BLaER1 (cell line): ENCODE measurements at regions not wholly inside any gene's neighbourhood (a gene's known extent, or its start where the extent isn't known, plus 50 kb on each side); places are given as distances from the start of the nearest gene placed in this dataset.
"Not testable (repeated sequence)": the region's sequence is repeated elsewhere in the genome, so short reads cannot be mapped to it uniquely, and the experiment has no call there.

Source experiments
- H3K27ac ChIP-seq: shearing (Covaris generic); formaldehyde crosslinking; 2 replicates; pipeline ENCODE4 v1.8.1; 2022
- H3K27me3 ChIP-seq: shearing (Covaris generic); formaldehyde crosslinking; 2 replicates; pipeline ENCODE4 v1.8.1; 2022
- H3K36me3 ChIP-seq: shearing (Covaris generic); formaldehyde crosslinking; 2 replicates; pipeline ENCODE4 v1.8.1; 2022
- H3K4me1 ChIP-seq: shearing (Covaris generic); formaldehyde crosslinking; 2 replicates; pipeline ENCODE4 v1.8.1; 2022
- H3K4me2 ChIP-seq: shearing (Covaris generic); formaldehyde crosslinking; 2 replicates; pipeline ENCODE4 v1.8.1; 2022
- H3K4me3 ChIP-seq: shearing (Covaris generic); formaldehyde crosslinking; 2 replicates; pipeline ENCODE4 v1.8.1; 2022
- H3K9ac ChIP-seq: shearing (Covaris generic); formaldehyde crosslinking; 2 replicates; pipeline ENCODE4 v1.8.1; 2022
- H3K9me3 ChIP-seq: shearing (Covaris generic); formaldehyde crosslinking; 2 replicates; pipeline ENCODE4 v1.8.1; 2022
- H4K20me1 ChIP-seq: shearing (Covaris generic); formaldehyde crosslinking; 2 replicates; pipeline ENCODE4 v1.8.1; 2022
- Cebpa-rat ChIP-seq: shearing (Covaris generic); IDR thresholded peaks from 2 replicates; pipeline ENCODE4 v1.8.1; 2022

DNA sequence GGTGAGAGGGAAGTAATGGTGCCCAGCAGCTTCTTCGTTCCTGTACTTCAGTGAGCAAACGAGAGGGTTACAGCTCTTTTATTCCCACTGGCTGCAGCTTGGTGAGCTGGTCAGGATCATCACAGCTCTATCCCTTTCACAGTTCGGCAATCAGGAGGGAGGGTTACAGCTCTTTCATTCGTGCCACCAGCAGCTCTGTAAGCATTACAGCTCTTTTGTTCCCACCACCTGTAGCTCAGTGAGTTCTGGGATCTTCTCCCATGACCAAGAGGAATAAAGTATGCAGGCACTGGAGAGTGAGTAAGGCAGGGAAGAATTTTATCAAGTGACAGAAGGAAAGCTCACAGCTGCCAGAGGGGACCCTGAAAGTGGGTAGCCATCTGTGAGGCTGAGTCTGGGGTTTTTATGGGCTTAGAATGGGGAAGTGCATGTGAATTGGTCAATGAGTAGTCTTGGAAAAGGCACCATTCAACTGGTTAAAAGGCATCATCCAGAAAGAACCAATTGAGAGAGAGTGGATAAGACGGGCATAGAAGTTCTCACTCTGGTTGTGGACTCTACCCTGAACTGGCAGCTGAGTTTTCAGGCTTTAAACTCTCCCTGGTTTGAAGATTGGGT lies 123.7 kb downstream of the COX18 start:
- Histone ChIP-seq H3K4me3 (no peak overlapping the region), H3K27ac (no peak overlapping the region), H3K27me3 (no peaks in the 10 kb centered on the region), H3K4me2 (no peak overlapping the region), H3K4me1 (no peaks in the 10 kb centered on the region), H3K9me3 (peaks cover 15% of the 10 kb centered on the region), H4K20me1 (no peaks in the 10 kb centered on the region), H3K36me3 (no peaks in the 10 kb centered on the region), H3K9ac (no peak overlapping the region)
- no peak for TF ChIP-seq Cebpa-rat

DNA sequence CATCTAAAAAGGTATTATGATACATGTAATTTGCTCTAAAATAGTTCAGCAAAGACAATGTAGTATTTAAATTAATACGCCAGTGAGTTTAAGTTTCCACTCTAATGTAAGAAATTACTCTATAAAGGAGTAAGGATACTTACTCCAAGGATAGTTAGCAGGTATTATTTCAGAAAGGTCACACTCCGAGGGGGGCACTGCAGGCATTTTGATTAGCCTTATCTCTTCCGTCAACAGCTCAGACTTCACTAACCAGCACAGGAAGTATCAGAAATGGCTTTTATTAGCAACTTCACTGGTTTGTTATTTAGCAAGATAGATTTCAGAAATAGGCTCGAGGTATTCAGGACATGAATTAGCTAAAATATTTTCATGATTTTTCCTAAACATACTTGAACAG lies 127.0 kb downstream of the COX18 start:
- Histone ChIP-seq H3K9me3 (peaks cover 15% of the 10 kb centered on the region), H3K4me1 (no peaks in the 10 kb centered on the region), H3K36me3 (no peaks in the 10 kb centered on the region), H4K20me1 (no peaks in the 10 kb centered on the region), H3K4me2 (no peak overlapping the region), H3K27ac (no peak overlapping the region), H3K27me3 (no peaks in the 10 kb centered on the region), H3K9ac (no peak overlapping the region), H3K4me3 (no peak overlapping the region)
- no peak for TF ChIP-seq Cebpa-rat

DNA sequence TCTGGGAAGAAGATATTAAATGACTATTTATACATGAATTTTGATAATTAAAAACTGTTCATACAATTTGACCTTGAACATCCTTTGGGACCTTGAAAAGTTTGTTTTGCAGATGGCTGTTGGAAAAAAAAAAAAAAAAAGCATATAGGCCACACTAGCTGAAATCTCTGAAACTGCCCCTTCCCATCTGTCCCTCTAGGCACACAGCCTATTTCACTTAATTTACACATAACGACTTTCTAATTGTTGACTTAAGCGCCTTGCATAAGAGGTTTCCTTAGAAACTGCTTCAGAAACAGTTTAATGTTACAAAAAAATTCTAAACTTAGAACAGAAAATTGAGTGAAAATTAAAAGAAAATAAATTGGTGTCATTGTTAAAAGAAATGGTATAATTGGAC lies 131.0 kb downstream of the COX18 start:
- Histone ChIP-seq H3K9me3 (no peaks in the 10 kb centered on the region), H3K36me3 (no peaks in the 10 kb centered on the region), H3K4me1 (no peaks in the 10 kb centered on the region), H3K27me3 (no peaks in the 10 kb centered on the region), H3K4me3 (no peak overlapping the region), H3K27ac (no peak overlapping the region), H4K20me1 (no peaks in the 10 kb centered on the region), H3K9ac (no peak overlapping the region), H3K4me2 (no peak overlapping the region)
- no peak for TF ChIP-seq Cebpa-rat

DNA sequence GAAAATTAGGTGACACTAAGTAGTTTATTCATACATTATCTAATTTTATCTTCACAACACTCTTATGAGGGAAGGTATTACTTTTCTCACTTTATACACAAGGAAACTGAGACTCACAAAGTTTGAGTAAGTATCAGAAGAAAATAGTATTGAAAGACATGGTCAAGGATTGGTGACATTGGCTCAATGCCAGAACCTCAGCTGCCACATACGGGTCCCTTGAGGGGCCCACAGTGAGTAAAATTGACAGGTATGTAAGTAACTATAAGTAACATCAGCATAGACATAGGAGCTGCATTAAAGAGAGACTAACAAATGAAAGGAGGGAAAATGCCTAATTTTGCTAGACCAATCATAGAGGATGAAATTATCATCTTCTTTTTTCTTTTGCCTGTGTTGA lies 134.1 kb downstream of the COX18 start:
- Histone ChIP-seq H3K27me3 (no peaks in the 10 kb centered on the region), H3K4me2 (no peak overlapping the region), H4K20me1 (no peaks in the 10 kb centered on the region), H3K9ac (no peak overlapping the region), H3K4me3 (no peak overlapping the region), H3K9me3 (no peaks in the 10 kb centered on the region), H3K27ac (no peak overlapping the region), H3K4me1 (no peaks in the 10 kb centered on the region), H3K36me3 (no peaks in the 10 kb centered on the region)
- TF ChIP-seq Cebpa-rat: no peak

DNA sequence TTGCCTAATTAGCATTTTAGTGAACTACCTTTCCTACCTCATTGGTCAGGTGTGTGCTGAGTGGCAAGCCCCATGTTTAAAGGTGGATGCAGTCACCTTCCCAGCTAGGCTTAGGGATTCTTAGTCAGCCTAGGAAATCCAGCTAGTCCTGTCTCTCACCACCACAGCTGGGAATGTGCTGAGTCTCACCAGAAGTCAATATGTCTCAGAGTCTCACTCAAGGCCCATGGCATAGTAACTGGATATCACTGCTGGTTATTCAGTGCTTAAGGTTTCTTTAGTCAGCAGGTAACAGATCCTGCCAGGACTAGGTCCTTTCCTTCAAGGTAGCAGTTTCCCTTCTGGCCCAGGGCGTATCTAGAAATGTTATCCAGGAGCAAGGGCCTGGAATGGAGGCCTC lies 136.5 kb downstream of the COX18 start:
- Histone ChIP-seq H3K27ac (no peak overlapping the region), H4K20me1 (no peaks in the 10 kb centered on the region), H3K4me3 (no peak overlapping the region), H3K4me2 (no peak overlapping the region), H3K36me3 (no peaks in the 10 kb centered on the region), H3K9ac (no peak overlapping the region), H3K4me1 (no peaks in the 10 kb centered on the region), H3K27me3 (no peaks in the 10 kb centered on the region), H3K9me3 (no peaks in the 10 kb centered on the region)
- TF ChIP-seq Cebpa-rat: no peak

DNA sequence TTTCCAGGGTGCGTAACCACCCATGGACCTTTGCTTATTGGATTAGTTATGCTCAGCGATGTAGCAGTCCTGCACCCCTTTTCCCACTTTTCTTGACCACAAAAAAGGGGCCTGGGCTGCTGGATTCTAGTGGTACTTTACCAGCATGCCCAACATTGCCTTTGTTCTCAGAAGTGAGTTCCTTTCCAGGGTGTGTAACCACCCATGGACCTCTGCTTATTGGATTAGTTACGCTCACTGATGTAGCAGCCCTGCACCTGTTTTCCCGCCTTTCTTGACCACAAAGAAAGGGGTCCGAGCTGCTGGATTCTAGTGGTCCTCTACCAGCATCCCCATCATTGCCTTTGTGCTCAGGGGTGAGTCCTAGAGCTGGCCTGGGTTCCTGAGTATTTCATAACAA lies 138.2 kb downstream of the COX18 start:
- Histone ChIP-seq H4K20me1 (no peaks in the 10 kb centered on the region), H3K4me3 (no peak overlapping the region), H3K36me3 (no peaks in the 10 kb centered on the region), H3K4me1 (no peaks in the 10 kb centered on the region), H3K9me3 (0 out of 2 replicates have a peak, but pooled peaks cover 1% of the 10 kb centered on the region), H3K4me2 (no peak overlapping the region), H3K27ac (no peak overlapping the region), H3K27me3 (no peaks in the 10 kb centered on the region), H3K9ac (no peak overlapping the region)
- no peak for TF ChIP-seq Cebpa-rat

DNA sequence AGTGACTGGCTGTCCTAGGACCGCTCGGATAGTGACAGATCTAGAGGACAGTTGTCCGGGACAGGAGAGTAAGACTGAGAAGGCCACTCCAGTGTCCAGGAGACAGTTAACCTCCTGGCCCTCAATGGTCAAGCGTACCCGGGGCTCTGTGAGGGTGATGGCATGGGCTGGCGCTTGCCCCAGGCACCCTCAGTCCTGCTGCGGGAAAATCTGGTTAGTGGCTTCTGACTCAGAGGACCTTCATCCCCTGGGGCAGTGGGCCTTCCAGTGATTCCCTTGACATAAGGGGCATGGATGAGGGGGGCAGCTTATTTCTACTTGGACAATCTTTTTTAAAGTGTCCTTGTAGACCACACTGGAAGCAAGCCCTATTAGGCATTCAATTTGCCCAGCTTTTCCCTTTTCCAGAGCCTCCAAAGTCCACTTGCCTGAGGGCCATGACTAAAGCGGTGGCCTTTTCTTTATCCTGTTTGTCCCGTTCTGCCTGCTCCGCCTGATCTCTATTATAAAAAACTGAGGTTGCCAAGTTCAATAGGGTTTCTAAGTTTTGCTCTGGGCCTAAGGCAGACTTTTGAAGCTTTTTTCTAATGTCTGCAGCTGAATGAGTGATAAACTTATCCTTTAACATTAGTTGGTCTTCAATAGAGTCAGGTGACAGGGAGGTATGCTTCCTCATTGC lies 139.8 kb downstream of the COX18 start:
- not testable (repeated sequence) for H3K4me3 ChIP-seq, H3K36me3 ChIP-seq, H3K27me3 ChIP-seq, H3K9me3 ChIP-seq, H3K4me2 ChIP-seq, H3K9ac ChIP-seq, H3K4me1 ChIP-seq, H3K27ac ChIP-seq, H4K20me1 ChIP-seq

DNA sequence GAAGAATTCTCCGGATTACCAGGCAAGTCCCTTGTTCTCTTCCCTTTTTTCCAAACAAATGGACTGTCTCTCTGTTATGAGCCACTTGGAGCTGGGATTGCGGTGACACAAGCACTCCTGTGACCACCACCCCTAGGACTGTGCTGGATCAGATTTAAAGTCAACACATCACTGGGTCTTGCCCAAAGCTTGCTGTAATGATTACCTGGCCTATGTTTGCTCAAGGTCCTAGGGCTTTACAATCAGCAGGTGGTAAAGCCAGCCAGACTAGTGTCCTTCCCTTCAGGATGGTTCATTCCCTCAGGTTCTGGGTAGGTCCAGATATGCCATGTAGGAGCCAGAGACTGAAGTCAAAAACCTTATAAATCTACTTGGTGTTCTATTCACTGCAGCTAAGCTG lies 144.7 kb downstream of the COX18 start:
- H3K27ac ChIP-seq: no peak overlapping the region
- no peaks in the 10 kb centered on the region for H3K36me3 ChIP-seq
- no peaks in the 10 kb centered on the region for H4K20me1 ChIP-seq
- no peak for TF ChIP-seq Cebpa-rat
- H3K4me1 ChIP-seq: no peaks in the 10 kb centered on the region
- H3K9ac ChIP-seq: no peak overlapping the region
- no peaks in the 10 kb centered on the region for H3K27me3 ChIP-seq
- H3K4me2 ChIP-seq: no peak overlapping the region
- 0 out of 2 replicates have a peak, but pooled peaks cover 4% of the 10 kb centered on the region for H3K9me3 ChIP-seq
- no peak overlapping the region for H3K4me3 ChIP-seq

DNA sequence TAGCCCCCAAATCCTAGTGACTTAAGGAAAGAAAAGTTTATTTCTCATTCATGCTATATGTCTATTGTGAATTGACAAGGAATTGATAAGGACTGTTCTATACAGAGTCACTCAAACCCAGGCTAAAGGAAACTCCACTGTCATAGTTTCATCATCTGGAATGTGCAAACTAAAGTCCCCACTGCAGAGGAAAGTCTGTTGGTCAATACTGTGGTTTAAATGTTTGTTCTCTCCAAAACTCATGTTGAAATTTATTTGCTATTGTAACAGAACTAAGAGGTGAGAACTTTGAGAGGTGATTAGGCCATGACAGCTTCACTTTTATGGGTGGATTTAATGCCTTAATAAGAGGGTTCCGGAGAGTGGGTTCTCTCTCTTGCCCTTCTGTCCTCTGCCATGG lies 149.6 kb downstream of the COX18 start:
- Histone ChIP-seq H3K4me1 (no peaks in the 10 kb centered on the region), H3K4me2 (no peak overlapping the region), H3K27ac (no peak overlapping the region), H4K20me1 (no peaks in the 10 kb centered on the region), H3K27me3 (no peaks in the 10 kb centered on the region), H3K9ac (no peak overlapping the region), H3K9me3 (no peaks in the 10 kb centered on the region), H3K4me3 (no peak overlapping the region), H3K36me3 (no peaks in the 10 kb centered on the region)
- TF ChIP-seq Cebpa-rat: no peak

DNA sequence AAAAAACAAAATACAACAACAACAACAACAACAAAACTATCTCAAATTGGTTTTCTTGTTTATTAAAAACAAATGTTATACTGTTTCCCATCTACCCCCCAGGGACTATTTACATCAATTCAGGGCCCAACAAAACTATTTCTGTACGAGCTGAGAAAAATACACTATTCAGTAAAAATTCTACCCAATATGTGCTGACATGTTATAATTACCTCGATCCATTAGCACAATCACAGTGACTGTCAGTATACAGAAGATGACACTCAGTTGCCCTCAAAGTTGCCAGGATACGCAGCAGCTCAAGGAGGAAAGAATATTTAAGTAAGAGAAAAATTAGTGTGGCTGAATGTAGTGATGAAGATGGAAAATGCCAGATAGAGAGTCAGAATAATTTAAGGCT lies 150.1 kb downstream of the COX18 start:
- no peaks in the 10 kb centered on the region for H3K9me3 ChIP-seq
- H3K27ac ChIP-seq: no peak overlapping the region
- no peaks in the 10 kb centered on the region for H3K27me3 ChIP-seq
- H3K9ac ChIP-seq: no peak overlapping the region
- no peak for TF ChIP-seq Cebpa-rat
- H3K4me3 ChIP-seq: no peak overlapping the region
- H3K4me2 ChIP-seq: no peak overlapping the region
- no peaks in the 10 kb centered on the region for H4K20me1 ChIP-seq
- no peaks in the 10 kb centered on the region for H3K36me3 ChIP-seq
- no peaks in the 10 kb centered on the region for H3K4me1 ChIP-seq

DNA sequence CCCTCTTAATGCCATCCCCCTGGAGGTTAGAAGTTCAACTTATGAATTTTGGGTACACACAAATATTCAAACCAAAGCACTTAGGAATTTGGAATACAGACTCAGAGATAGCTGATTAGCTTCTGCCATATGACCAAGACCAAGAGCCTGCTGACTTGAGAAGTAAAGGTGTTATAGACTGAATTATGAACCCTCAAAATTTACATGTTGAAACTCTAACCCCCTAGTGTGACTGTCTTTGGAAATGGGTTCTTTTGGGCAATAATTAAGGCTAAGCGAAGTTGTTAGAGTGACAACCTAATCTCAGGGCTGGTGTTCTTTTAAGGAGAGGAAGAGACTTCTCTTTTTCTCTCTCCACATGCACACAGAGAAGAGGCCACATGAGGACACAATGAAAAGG lies 151.2 kb downstream of the COX18 start:
- no peak overlapping the region for H3K4me2 ChIP-seq
- no peak for TF ChIP-seq Cebpa-rat

More for the DNA sequence above, 151.2 kb downstream of the COX18 start:
- Histone ChIP-seq H3K9ac (no peak overlapping the region), H4K20me1 (no peaks in the 10 kb centered on the region), H3K27me3 (no peaks in the 10 kb centered on the region), H3K4me1 (no peaks in the 10 kb centered on the region), H3K4me3 (no peak overlapping the region), H3K9me3 (no peaks in the 10 kb centered on the region), H3K36me3 (no peaks in the 10 kb centered on the region), H3K27ac (no peak overlapping the region)
